GM23338 (cell line): ENCODE measurements at regions not wholly inside any gene's neighbourhood (a gene's known extent, or its start where the extent isn't known, plus 50 kb on each side); places are given as distances from the start of the nearest gene placed in this dataset.
A peak's percentile ranks its signal among the peaks of the same experiment; 100 is the strongest.

Experiments used
- ETS1 ChIP-seq: IDR thresholded peaks from 2 replicates; pipeline ENCODE4 v1.6.1; 2016; ENCODE audit warnings: antibody characterized with exemption
- EZH2 ChIP-seq: fragments of 200-600 bp; sonication (generic); IDR thresholded peaks from one replicate; pipeline ENCODE4 v1.8.0; 2017; ENCODE audit warnings: antibody characterized with exemption, mild to moderate bottlenecking, low read depth; ENCODE audit not compliant: unreplicated experiment
- EZH2phosphoT487 ChIP-seq: fragments of 200-600 bp; sonication (generic); IDR thresholded peaks from one replicate; pipeline ENCODE4 v1.8.1; 2018; ENCODE audit warnings: antibody characterized with exemption; ENCODE audit not compliant: unreplicated experiment
- POLR2AphosphoS5 ChIP-seq: IDR thresholded peaks from 2 replicates; pipeline ENCODE4 v1.6.1; 2016; ENCODE audit warnings: antibody characterized with exemption, low read depth
- REST ChIP-seq: IDR thresholded peaks from one replicate; pipeline ENCODE4 v1.6.1; 2018; ENCODE audit warnings: antibody characterized with exemption; ENCODE audit not compliant: unreplicated experiment
- TF ChIP-seq, protein P1 (sequence below), 2 experiments: fragments of 200-600 bp in 1 of 2; sonication (generic) in 1 of 2; conservative IDR thresholded peaks; 2 replicates each; pipeline versions ENCODE4 v1.5.1 to v1.6.1; 2016 to 2017; ENCODE audit warnings: antibody characterized with exemption in 2 of 2, low read depth in 2 of 2, mild to moderate bottlenecking in 2 of 2, moderate library complexity in 1 of 2

DNA sequence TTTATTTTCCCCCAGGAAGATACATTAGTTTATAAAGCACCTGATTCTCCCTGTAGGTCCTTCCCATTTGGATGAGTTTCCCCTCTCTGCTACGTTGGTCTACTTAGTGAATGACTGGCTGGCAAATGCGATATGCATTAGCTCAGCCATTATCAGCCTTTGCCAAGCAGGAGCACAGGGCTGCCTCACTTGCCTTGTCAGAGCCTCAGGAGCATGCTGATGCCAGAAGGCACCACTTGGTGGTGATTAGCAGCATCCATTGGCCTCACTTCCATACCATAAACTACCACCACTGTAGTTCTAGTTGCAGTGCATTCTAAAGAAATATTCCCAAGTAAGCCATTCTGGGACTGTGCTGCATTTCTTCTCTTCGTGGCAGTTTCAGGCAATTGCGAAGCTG lies 442.8 kb upstream of the CHST9 start:
- TF ChIP-seq REST, result no peak
- TF ChIP-seq, protein P1, sequence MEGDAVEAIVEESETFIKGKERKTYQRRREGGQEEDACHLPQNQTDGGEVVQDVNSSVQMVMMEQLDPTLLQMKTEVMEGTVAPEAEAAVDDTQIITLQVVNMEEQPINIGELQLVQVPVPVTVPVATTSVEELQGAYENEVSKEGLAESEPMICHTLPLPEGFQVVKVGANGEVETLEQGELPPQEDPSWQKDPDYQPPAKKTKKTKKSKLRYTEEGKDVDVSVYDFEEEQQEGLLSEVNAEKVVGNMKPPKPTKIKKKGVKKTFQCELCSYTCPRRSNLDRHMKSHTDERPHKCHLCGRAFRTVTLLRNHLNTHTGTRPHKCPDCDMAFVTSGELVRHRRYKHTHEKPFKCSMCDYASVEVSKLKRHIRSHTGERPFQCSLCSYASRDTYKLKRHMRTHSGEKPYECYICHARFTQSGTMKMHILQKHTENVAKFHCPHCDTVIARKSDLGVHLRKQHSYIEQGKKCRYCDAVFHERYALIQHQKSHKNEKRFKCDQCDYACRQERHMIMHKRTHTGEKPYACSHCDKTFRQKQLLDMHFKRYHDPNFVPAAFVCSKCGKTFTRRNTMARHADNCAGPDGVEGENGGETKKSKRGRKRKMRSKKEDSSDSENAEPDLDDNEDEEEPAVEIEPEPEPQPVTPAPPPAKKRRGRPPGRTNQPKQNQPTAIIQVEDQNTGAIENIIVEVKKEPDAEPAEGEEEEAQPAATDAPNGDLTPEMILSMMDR (conservative IDR thresholded peaks at IDR 0.05; ENCODE audit: low read depth in 2 of 2), result peak; percentile 21 to 37; a peak in 3 of 4 replicates
- no peak for TF ChIP-seq EZH2
- TF ChIP-seq POLR2AphosphoS5, result no peak
- TF ChIP-seq EZH2phosphoT487, result no peak
- no peak for TF ChIP-seq ETS1
